Naive B cell (primary cell): ENCODE measurements at regions not wholly inside any gene's neighbourhood (a gene's known extent, or its start where the extent isn't known, plus 50 kb on each side); places are given as distances from the start of the nearest gene placed in this dataset.
"Not testable (repeated sequence)": the region's sequence is repeated elsewhere in the genome, so short reads cannot be mapped to it uniquely, and the experiment has no call there.

ENCODE experiments used
- ATAC-seq, 2 donors: fragments of 150-1000 bp; cut with Tn5 transposase; 2 replicates each; pipeline ENCODE4 v1.10.0; 2021; ENCODE audit warnings: low read depth in 2 of 2, mild to moderate bottlenecking in 2 of 2, moderate library complexity in 2 of 2
- DNase-seq: peaks from one replicate; pipeline ENCODE4 v3.0.0; 2022
- H3K27ac Mint-ChIP-seq, 6 donors: one replicate each; pipeline ENCODE4 v1.8.0; 2020 to 2022; ENCODE audit warnings: mild to moderate bottlenecking in 6 of 6, mixed read lengths in 6 of 6, moderate library complexity in 5 of 6, inconsistent platforms in 2 of 6
- H3K27me3 Mint-ChIP-seq, 3 donors: one replicate each; pipeline ENCODE4 v1.8.0; 2021 to 2022; ENCODE audit warnings: mixed read lengths in 3 of 3, mild to moderate bottlenecking in 1 of 3
- H3K36me3 Mint-ChIP-seq, 2 donors: one replicate each; pipeline ENCODE4 v1.8.0; 2020 to 2022; ENCODE audit warnings: mixed read lengths in 2 of 2, inconsistent platforms in 1 of 2, mild to moderate bottlenecking in 1 of 2
- H3K4me1 Mint-ChIP-seq, 3 donors: one replicate each; pipeline ENCODE4 v1.8.0; 2020 to 2022; ENCODE audit warnings: mixed read lengths in 3 of 3, inconsistent platforms in 1 of 3, mild to moderate bottlenecking in 1 of 3, moderate library complexity in 1 of 3
- H3K4me3 Mint-ChIP-seq, 8 donors: one replicate each; pipeline ENCODE4 v1.8.0; 2020 to 2022; ENCODE audit warnings: mild to moderate bottlenecking in 8 of 8, mixed read lengths in 8 of 8, moderate library complexity in 8 of 8, inconsistent platforms in 2 of 8
- H3K9me3 Mint-ChIP-seq, 7 donors: one replicate each; pipeline ENCODE4 v1.8.0; 2020 to 2022; ENCODE audit warnings: mixed read lengths in 7 of 7, mild to moderate bottlenecking in 5 of 7, inconsistent platforms in 2 of 7, moderate library complexity in 1 of 7

GRCh38 chr10:36559412-36560400 lies 565.7 kb upstream of the ANKRD30A start:
- Mint-ChIP-seq H3K4me3 (no peak overlapping the region), H3K27me3 (peaks cover 0 to 7% (median 0%) of the 10 kb centered on the region in 3 donors), H3K36me3 (no peaks in the 10 kb centered on the region), H3K4me1 (no peaks in the 10 kb centered on the region), H3K27ac (peak overlapping the region in 1 of 6 donors; percentile 62), H3K9me3 (peaks cover 0 to 2% (median 0%) of the 10 kb centered on the region in 7 donors)
- ATAC-seq (no peak), DNase-seq (no peak)

GRCh38 chr10:36556468-36556867 lies 568.9 kb upstream of the ANKRD30A start:
- Mint-ChIP-seq H3K27ac (no peak overlapping the region), H3K9me3 (peaks cover 0 to 1% (median 0%) of the 10 kb centered on the region in 7 donors), H3K27me3 (peaks cover 0 to 7% (median 0%) of the 10 kb centered on the region in 3 donors), H3K4me1 (no peaks in the 10 kb centered on the region), H3K36me3 (no peaks in the 10 kb centered on the region), H3K4me3 (no peak overlapping the region)
- DNase-seq: no peak
- ATAC-seq: no peak

GRCh38 chr10:36555036-36555435 lies 570.4 kb upstream of the ANKRD30A start:
- H3K9me3 Mint-ChIP-seq: peaks cover 0 to 1% (median 0%) of the 10 kb centered on the region in 7 donors
- H3K4me3 Mint-ChIP-seq: no peak overlapping the region
- H3K27ac Mint-ChIP-seq: no peak overlapping the region
- DNase-seq (no peak), ATAC-seq (no peak)
- peaks cover 0 to 7% (median 0%) of the 10 kb centered on the region in 3 donors for H3K27me3 Mint-ChIP-seq
- H3K36me3 Mint-ChIP-seq: no peaks in the 10 kb centered on the region
- no peaks in the 10 kb centered on the region for H3K4me1 Mint-ChIP-seq

- ATAC-seq: no peak
- H3K36me3 Mint-ChIP-seq: no peaks in the 10 kb centered on the region
- H3K4me1 Mint-ChIP-seq: peaks cover 0 to 3% (median 0%) of the 10 kb centered on the region in 3 donors
- H3K27me3 Mint-ChIP-seq: peaks cover 0 to 9% (median 8%) of the 10 kb centered on the region in 3 donors
- H3K27ac Mint-ChIP-seq: no peak overlapping the region
- DNase-seq: no peak
- peaks cover 0 to 7% (median 2%) of the 10 kb centered on the region in 7 donors for H3K9me3 Mint-ChIP-seq
- H3K4me3 Mint-ChIP-seq: no peak overlapping the region
Observed at GRCh38 chr10:36547965-36548364, 577.4 kb upstream of the ANKRD30A start.

- Mint-ChIP-seq H3K27me3 (peaks cover 0 to 6% (median under 1%) of the 10 kb centered on the region in 3 donors), H3K4me1 (peaks cover 15 to 23% (median 21%) of the 10 kb centered on the region in 3 donors), H3K27ac (no peak overlapping the region), H3K36me3 (no peaks in the 10 kb centered on the region), H3K4me3 (no peak overlapping the region), H3K9me3 (peaks cover 0 to 5% (median 0%) of the 10 kb centered on the region in 7 donors)
- DNase-seq (no peak), ATAC-seq (no peak)
Observed at GRCh38 chr10:36542493-36542892, 582.9 kb upstream of the ANKRD30A start.

- DNase-seq: no peak
- ATAC-seq: no peak
- H3K36me3 Mint-ChIP-seq: no peaks in the 10 kb centered on the region
- no peak overlapping the region for H3K4me3 Mint-ChIP-seq
- H3K9me3 Mint-ChIP-seq: peaks cover 0 to 3% (median 0%) of the 10 kb centered on the region in 7 donors
- peak overlapping the region in 1 of 6 donors; percentile 11 for H3K27ac Mint-ChIP-seq
- peaks cover 0 to 6% (median 0%) of the 10 kb centered on the region in 3 donors for H3K27me3 Mint-ChIP-seq
- peaks cover 12 to 29% (median 21%) of the 10 kb centered on the region in 3 donors for H3K4me1 Mint-ChIP-seq
Observed at GRCh38 chr10:36540611-36541010, 584.8 kb upstream of the ANKRD30A start.

GRCh38 chr10:36538953-36539586 lies 586.3 kb upstream of the ANKRD30A start:
- no peaks in the 10 kb centered on the region for H3K36me3 Mint-ChIP-seq
- DNase-seq: no peak
- H3K27me3 Mint-ChIP-seq: peaks cover 0 to 6% (median 0%) of the 10 kb centered on the region in 3 donors
- peaks cover 0 to 3% (median 0%) of the 10 kb centered on the region in 7 donors for H3K9me3 Mint-ChIP-seq
- peak overlapping the region in 1 of 6 donors; percentile 83 for H3K27ac Mint-ChIP-seq
- peak overlapping the region in 2 of 8 donors; percentile 25 to 51 for H3K4me3 Mint-ChIP-seq
- no peak for ATAC-seq
- H3K4me1 Mint-ChIP-seq: peaks cover 21 to 44% (median 37%) of the 10 kb centered on the region in 3 donors

- peaks cover 0 to 6% (median 0%) of the 10 kb centered on the region in 3 donors for H3K27me3 Mint-ChIP-seq
- ATAC-seq (peak; percentile 98 to 99), DNase-seq (peak; percentile 94)
- no peaks in the 10 kb centered on the region for H3K36me3 Mint-ChIP-seq
- H3K27ac Mint-ChIP-seq: peak overlapping the region in 5 of 6 donors; percentile 74 to 96 (median 88)
- peaks cover 30 to 62% (median 36%) of the 10 kb centered on the region in 3 donors for H3K4me1 Mint-ChIP-seq
- peaks cover 0 to 4% (median under 1%) of the 10 kb centered on the region in 7 donors for H3K9me3 Mint-ChIP-seq
- peak overlapping the region in 7 of 8 donors; percentile 19 to 78 (median 41) for H3K4me3 Mint-ChIP-seq
Observed at GRCh38 chr10:36534471-36535002, 590.9 kb upstream of the ANKRD30A start.

- DNase-seq (no peak), ATAC-seq (no peak)
- Mint-ChIP-seq H3K36me3 (no peaks in the 10 kb centered on the region), H3K4me1 (peaks cover 25 to 55% (median 29%) of the 10 kb centered on the region in 3 donors), H3K9me3 (peaks cover 0 to 5% (median 2%) of the 10 kb centered on the region in 7 donors), H3K27me3 (peaks cover 0 to 4% (median 0%) of the 10 kb centered on the region in 3 donors), H3K4me3 (peak overlapping the region in 2 of 8 donors; percentile 25 to 50), H3K27ac (peak overlapping the region in 5 of 6 donors; percentile 47 to 96 (median 88))
Observed at GRCh38 chr10:36533861-36534260, 591.5 kb upstream of the ANKRD30A start.

- ATAC-seq: no peak
Observed at GRCh38 chr10:36533316-36533715, 592.1 kb upstream of the ANKRD30A start.

GRCh38 chr10:36531621-36532020 lies 593.8 kb upstream of the ANKRD30A start:
- H3K36me3 Mint-ChIP-seq: no peaks in the 10 kb centered on the region
- no peak overlapping the region for H3K4me3 Mint-ChIP-seq
- DNase-seq (no peak), ATAC-seq (no peak)
- H3K27me3 Mint-ChIP-seq: no peaks in the 10 kb centered on the region
- H3K9me3 Mint-ChIP-seq: peaks cover 0 to 5% (median 3%) of the 10 kb centered on the region in 7 donors
- H3K27ac Mint-ChIP-seq: no peak overlapping the region
- peaks cover 18 to 38% (median 20%) of the 10 kb centered on the region in 3 donors for H3K4me1 Mint-ChIP-seq

More at GRCh38 chr10:36533316-36533715, 592.1 kb upstream of the ANKRD30A start:
- DNase-seq: no peak
- Mint-ChIP-seq H3K27ac (peak overlapping the region in 2 of 6 donors; percentile 61 to 81), H3K9me3 (peaks cover 0 to 5% (median 3%) of the 10 kb centered on the region in 7 donors), H3K4me1 (peaks cover 20 to 50% (median 24%) of the 10 kb centered on the region in 3 donors), H3K36me3 (no peaks in the 10 kb centered on the region), H3K27me3 (peaks cover 0 to 2% (median 0%) of the 10 kb centered on the region in 3 donors), H3K4me3 (peak overlapping the region in 1 of 8 donors; percentile 47)

- peaks cover 0 to 5% (median 3%) of the 10 kb centered on the region in 7 donors for H3K9me3 Mint-ChIP-seq
- H3K36me3 Mint-ChIP-seq: no peaks in the 10 kb centered on the region
- no peaks in the 10 kb centered on the region for H3K27me3 Mint-ChIP-seq
- ATAC-seq (no peak), DNase-seq (no peak)
- H3K4me1 Mint-ChIP-seq: peaks cover 0 to 3% (median 0%) of the 10 kb centered on the region in 3 donors
- no peak overlapping the region for H3K27ac Mint-ChIP-seq
- H3K4me3 Mint-ChIP-seq: no peak overlapping the region
Observed at GRCh38 chr10:36526033-36526432, 599.4 kb upstream of the ANKRD30A start.

- DNase-seq, ATAC-seq: not testable (repeated sequence)
Observed at GRCh38 chr10:36524126-36524525, 601.3 kb upstream of the ANKRD30A start.

More at GRCh38 chr10:36524126-36524525, 601.3 kb upstream of the ANKRD30A start:
- H3K36me3 Mint-ChIP-seq, H3K4me1 Mint-ChIP-seq, H3K27me3 Mint-ChIP-seq, H3K27ac Mint-ChIP-seq, H3K9me3 Mint-ChIP-seq, H3K4me3 Mint-ChIP-seq: not testable (repeated sequence)
